ENCODE measurements at regions not wholly inside any gene's neighbourhood (a gene's known extent, or its start where the extent isn't known, plus 50 kb on each side); places are given as distances from the start of the nearest gene placed in this dataset.
"Not testable (repeated sequence)": the region's sequence is repeated elsewhere in the genome, so short reads cannot be mapped to it uniquely, and the experiment has no call there.

DNA sequence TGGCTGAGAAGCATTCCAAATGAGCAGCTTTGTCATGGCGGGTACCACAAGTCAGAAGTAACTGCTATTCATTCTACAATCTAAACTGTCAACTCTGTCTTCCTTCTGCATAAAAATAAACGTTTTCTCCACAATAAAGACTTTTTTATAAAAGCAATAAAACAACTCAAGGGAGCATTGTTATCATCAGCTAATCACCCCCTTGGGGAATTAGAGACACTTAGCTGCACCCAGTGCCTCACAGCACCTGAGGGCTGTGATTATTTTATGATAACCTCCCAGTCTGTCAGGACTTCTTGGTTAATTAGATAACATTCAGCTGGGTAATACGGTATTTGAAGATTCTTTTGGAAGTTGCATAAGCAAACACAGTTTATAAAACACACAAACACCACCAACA is 155.6 kb downstream of the PPP1R3A start:
- no peak for DNase-seq
- TF ChIP-seq, protein P1, sequence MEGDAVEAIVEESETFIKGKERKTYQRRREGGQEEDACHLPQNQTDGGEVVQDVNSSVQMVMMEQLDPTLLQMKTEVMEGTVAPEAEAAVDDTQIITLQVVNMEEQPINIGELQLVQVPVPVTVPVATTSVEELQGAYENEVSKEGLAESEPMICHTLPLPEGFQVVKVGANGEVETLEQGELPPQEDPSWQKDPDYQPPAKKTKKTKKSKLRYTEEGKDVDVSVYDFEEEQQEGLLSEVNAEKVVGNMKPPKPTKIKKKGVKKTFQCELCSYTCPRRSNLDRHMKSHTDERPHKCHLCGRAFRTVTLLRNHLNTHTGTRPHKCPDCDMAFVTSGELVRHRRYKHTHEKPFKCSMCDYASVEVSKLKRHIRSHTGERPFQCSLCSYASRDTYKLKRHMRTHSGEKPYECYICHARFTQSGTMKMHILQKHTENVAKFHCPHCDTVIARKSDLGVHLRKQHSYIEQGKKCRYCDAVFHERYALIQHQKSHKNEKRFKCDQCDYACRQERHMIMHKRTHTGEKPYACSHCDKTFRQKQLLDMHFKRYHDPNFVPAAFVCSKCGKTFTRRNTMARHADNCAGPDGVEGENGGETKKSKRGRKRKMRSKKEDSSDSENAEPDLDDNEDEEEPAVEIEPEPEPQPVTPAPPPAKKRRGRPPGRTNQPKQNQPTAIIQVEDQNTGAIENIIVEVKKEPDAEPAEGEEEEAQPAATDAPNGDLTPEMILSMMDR (IDR thresholded peaks at IDR 0.05) = no peak
- no peak for TF ChIP-seq POLR2A (IDR thresholded peaks at IDR 0.05)
- Histone ChIP-seq H3K27ac (no peak overlapping the region), H3K4me1 (no peaks in the 10 kb centered on the region), H3K4me3 (no peak overlapping the region), H3K27me3 (no peaks in the 10 kb centered on the region), H3K36me3 (no peaks in the 10 kb centered on the region), H3K9me3 (no peaks in the 10 kb centered on the region)
- intact Hi-C loops (cut with DNase I; ENCODE audit: low total_unique reads) = no loop called here

DNA sequence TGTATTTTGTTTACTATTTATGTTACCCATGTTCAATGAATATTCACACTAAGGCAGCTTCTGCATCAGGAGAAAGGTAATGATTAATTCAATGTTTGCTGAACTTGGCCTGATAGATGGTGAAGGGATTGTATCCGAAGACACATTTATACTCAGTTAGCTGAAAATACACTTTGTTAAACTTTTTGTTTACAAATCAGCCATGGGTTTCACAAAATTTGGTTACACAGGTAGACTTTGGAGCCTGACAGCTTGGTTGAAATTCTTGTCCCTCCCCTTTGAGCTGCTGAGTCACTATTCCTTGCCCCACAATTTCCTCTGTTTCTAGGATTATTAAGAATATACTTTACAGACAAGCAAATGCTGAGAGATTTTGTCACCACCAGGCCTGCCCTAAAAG is 162.6 kb downstream of the PPP1R3A start:
- H3K9me3 ChIP-seq = no peaks in the 10 kb centered on the region
- H3K27ac ChIP-seq = no peak overlapping the region
- TF ChIP-seq POLR2A (IDR thresholded peaks at IDR 0.05) = no peak
- TF ChIP-seq, protein P1 (IDR thresholded peaks at IDR 0.05) = no peak
- no peaks in the 10 kb centered on the region for H3K27me3 ChIP-seq
- H3K4me3 ChIP-seq = no peak overlapping the region
- DNase-seq = no peak
- intact Hi-C loops (cut with DNase I; ENCODE audit: low total_unique reads) = no loop called here
- H3K36me3 ChIP-seq = no peaks in the 10 kb centered on the region
- H3K4me1 ChIP-seq = no peaks in the 10 kb centered on the region

DNA sequence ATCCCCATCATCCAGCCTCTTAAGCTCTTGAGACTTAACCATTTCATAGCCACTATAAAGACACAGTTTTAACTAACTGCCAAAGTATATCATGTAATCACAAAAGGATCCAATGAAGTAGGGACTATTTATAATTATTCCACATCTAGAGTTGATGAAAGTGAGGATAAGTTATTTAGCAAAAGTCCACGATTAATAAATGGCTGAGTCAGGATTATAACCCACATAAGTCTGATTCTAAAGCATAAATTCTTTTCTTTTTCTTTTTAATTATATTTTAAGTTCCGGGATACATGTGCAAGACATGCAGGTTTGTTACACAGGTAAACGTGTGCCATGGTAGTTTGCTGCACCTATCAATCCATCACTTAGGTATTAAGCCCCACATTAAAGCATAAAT is 166.1 kb downstream of the PPP1R3A start:
- H3K27ac ChIP-seq = no peak overlapping the region
- no peaks in the 10 kb centered on the region for H3K27me3 ChIP-seq
- no peak for DNase-seq
- H3K36me3 ChIP-seq = no peaks in the 10 kb centered on the region
- H3K4me3 ChIP-seq = no peak overlapping the region
- no peaks in the 10 kb centered on the region for H3K4me1 ChIP-seq
- TF ChIP-seq, protein P1 (IDR thresholded peaks at IDR 0.05) = no peak
- no peaks in the 10 kb centered on the region for H3K9me3 ChIP-seq
- intact Hi-C loops (cut with DNase I; ENCODE audit: low total_unique reads) = no loop called here

DNA sequence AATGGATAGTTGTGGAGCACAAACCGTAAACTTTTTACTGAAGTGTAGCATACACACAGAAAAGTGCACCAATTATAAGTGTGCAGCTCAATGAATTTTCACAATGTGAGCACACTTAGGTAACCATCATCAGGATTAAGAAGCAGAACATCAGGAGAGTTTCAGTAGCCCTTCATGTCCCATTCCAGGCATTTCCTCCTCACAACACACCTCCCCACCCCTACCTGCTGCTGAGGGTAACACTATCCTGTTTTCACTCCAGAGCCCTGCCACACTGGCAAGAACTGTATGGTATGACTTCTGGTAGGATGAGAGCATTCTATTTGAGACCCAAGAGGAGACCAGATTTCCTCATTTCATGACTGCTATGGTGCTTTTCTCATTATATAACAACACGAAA is 166.5 kb downstream of the PPP1R3A start:
- H3K9me3 ChIP-seq = no peaks in the 10 kb centered on the region
- TF ChIP-seq POLR2A (IDR thresholded peaks at IDR 0.05) = no peak
- TF ChIP-seq, protein P1 (IDR thresholded peaks at IDR 0.05) = no peak
- intact Hi-C loops (cut with DNase I; ENCODE audit: low total_unique reads) = no loop called here
- no peaks in the 10 kb centered on the region for H3K27me3 ChIP-seq
- DNase-seq = no peak
- H3K4me3 ChIP-seq = no peak overlapping the region
- H3K27ac ChIP-seq = no peak overlapping the region
- H3K4me1 ChIP-seq = no peaks in the 10 kb centered on the region
- no peaks in the 10 kb centered on the region for H3K36me3 ChIP-seq

DNA sequence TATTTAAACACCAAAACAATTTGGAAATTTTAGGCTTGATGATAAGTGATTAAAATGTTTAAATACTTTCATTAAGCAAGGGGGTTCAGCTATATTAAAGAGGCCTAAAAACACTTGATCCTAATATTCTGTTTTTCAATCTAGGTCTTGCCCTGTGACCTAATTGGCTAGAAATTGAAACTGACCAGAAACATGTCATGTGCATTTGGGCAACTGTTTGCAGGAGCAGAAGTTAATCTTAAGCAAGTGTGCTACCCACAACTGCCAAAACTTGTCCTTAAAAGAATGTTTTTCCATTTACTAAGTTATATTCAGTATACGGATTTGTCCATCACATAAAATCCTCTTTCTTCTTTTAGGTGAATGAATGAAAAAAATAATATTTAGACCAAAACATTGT is 167.3 kb downstream of the PPP1R3A start:
- Histone ChIP-seq H3K27ac (no peak overlapping the region), H3K9me3 (no peaks in the 10 kb centered on the region), H3K36me3 (no peaks in the 10 kb centered on the region), H3K4me3 (no peak overlapping the region), H3K4me1 (no peaks in the 10 kb centered on the region), H3K27me3 (no peaks in the 10 kb centered on the region)
- DNase-seq = no peak
- intact Hi-C loops (cut with DNase I; ENCODE audit: low total_unique reads) = no loop called here
- TF ChIP-seq, protein P1 (IDR thresholded peaks at IDR 0.05) = no peak
- no peak for TF ChIP-seq POLR2A (IDR thresholded peaks at IDR 0.05)

DNA sequence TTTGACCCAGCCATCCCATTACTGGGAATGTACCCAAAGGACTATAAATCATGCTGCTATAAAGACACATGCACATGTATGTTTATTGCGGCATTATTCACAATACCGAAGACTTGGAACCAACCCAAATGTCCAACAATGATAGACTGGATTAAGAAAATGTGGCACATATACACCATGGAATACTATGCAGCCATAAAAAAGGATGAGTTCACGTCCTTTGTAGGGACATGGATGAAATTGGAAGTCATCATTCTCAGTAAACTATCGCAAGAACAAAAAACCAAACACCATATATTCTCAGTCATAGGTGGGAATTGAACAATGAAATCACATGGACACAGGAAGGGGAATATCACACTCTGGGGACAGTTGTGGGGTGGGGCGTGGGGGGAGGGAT is 170.4 kb downstream of the PPP1R3A start:
- H3K27me3 ChIP-seq; H3K4me3 ChIP-seq; H3K4me1 ChIP-seq; DNase-seq; H3K36me3 ChIP-seq; H3K27ac ChIP-seq; intact Hi-C loops (cut with DNase I; ENCODE audit: low total_unique reads); H3K9me3 ChIP-seq: not testable (repeated sequence)

DNA sequence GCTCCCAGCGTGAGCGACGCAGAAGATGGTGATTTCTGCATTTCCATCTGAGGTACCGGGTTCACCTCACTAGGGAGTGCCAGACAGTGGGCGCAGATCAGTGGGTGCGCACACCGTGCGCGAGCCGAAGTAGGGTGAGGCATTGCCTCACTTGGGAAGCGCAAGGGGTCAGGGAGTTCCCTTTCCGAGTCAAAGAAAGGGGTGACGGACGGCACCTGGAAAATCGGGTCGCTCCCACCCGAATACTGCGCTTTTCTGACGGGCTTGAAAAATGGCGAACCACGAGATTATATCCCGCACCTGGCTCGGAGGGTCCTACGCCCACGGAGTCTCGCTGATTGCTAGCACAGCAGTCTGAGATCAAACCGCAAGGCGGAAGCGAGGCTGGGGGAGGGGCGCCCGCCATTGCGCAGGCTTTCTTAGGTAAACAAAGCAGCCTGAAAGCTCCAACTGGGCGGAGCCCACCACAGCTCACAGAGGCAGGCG is 175.8 kb downstream of the PPP1R3A start:
- DNase-seq; intact Hi-C loops (cut with DNase I; ENCODE audit: low total_unique reads); H3K27me3 ChIP-seq; H3K4me3 ChIP-seq; H3K9me3 ChIP-seq; H3K27ac ChIP-seq; H3K36me3 ChIP-seq; H3K4me1 ChIP-seq: not testable (repeated sequence)

All from uterus (tissue), 3 donors.